ENCODE measurements at regions not wholly inside any gene's neighbourhood (a gene's known extent, or its start where the extent isn't known, plus 50 kb on each side); places are given as distances from the start of the nearest gene placed in this dataset.

DNA sequence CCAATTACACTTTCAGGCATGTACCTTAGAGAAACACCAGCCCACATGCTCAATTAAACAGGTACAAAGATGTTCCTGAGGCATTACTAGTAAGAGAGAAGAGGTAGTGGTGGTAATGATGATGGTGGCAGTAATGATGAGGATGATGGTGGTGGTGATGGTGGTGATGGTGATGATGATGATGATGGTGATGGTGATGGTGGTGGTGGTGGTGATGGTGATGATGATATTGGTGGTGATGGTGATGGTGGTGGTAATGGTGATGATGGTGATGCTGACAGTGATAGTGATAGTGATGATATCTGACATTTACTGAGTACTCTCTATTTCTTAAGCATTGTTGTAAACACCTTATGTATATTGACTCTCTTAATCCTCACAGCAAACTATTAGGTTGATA, 318.4 kb downstream of the NSG2 start:
- intact Hi-C loops (cut with DNase I), result no loop called here

DNA sequence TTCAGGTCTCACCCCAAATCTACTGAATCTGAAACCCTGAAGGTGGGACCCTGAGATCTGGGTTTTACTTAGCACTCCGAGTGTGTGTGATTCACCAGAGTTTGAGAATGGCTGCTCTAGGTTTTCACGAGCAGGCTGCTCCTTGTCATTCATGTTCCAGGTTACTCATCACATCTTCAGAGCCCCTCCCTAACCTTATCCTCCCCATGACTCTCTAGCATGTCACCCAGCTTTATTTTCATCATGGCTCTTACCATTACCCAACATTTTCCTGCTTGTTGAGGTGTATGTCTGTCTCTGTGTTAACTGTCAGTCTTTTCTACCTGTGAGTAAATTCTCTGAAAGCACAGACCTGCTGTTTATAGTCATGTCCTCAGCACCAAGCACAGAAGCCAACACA, 319.2 kb downstream of the NSG2 start:
- intact Hi-C loops (cut with DNase I), result no loop called here

More for the DNA sequence above, 318.4 kb downstream of the NSG2 start:
- H3K36me3 ChIP-seq, result no peaks in the 10 kb centered on the region
- no peaks in the 10 kb centered on the region for H3K27me3 ChIP-seq
- DNase-seq, result no peak
- TF ChIP-seq POLR2A (IDR thresholded peaks at IDR 0.05), result no peak
- TF ChIP-seq, protein P1, sequence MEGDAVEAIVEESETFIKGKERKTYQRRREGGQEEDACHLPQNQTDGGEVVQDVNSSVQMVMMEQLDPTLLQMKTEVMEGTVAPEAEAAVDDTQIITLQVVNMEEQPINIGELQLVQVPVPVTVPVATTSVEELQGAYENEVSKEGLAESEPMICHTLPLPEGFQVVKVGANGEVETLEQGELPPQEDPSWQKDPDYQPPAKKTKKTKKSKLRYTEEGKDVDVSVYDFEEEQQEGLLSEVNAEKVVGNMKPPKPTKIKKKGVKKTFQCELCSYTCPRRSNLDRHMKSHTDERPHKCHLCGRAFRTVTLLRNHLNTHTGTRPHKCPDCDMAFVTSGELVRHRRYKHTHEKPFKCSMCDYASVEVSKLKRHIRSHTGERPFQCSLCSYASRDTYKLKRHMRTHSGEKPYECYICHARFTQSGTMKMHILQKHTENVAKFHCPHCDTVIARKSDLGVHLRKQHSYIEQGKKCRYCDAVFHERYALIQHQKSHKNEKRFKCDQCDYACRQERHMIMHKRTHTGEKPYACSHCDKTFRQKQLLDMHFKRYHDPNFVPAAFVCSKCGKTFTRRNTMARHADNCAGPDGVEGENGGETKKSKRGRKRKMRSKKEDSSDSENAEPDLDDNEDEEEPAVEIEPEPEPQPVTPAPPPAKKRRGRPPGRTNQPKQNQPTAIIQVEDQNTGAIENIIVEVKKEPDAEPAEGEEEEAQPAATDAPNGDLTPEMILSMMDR (IDR thresholded peaks at IDR 0.05), result no peak
- no peak for TF ChIP-seq EP300 (IDR thresholded peaks at IDR 0.05)
- no peak overlapping the region for H3K4me3 ChIP-seq
- no peaks in the 10 kb centered on the region for H3K4me1 ChIP-seq (ENCODE audit: insufficient read depth)
- no peak overlapping the region for H3K27ac ChIP-seq
- no peaks in the 10 kb centered on the region for H3K9me3 ChIP-seq

DNA sequence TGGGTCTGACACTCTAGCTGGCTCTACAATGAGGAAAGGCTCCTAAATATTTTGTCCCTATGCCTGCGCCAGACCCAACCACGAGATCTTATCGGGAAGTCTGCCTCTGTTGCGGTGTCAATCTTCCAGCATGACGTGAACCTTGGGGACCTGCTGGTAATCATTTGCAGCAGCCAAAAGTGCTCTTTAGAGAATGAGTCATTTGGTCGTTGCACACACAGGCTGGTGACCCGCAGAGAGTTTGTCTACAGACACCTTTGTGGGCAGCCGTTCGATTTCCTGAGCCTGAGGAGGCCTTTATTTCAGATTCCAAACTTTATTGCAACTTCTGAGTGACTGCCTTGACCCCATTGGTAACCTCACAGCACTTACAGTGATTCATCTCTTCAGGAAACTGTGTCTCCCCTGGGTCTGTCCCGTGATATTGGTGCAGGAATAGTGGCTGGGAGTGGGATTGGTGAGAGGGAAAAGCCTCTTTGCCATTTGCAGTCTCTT, 326.1 kb downstream of the NSG2 start:
- Histone ChIP-seq H3K27ac (no peak overlapping the region), H3K4me1 (ENCODE audit: insufficient read depth) (no peaks in the 10 kb centered on the region), H3K4me3 (no peak overlapping the region), H3K36me3 (no peaks in the 10 kb centered on the region), H3K9me3 (no peaks in the 10 kb centered on the region), H3K27me3 (no peaks in the 10 kb centered on the region)
- no peak for DNase-seq
- intact Hi-C loops (cut with DNase I), result no loop called here
- TF ChIP-seq POLR2A (IDR thresholded peaks at IDR 0.05) (no peak), EP300 (IDR thresholded peaks at IDR 0.05) (no peak)
- TF ChIP-seq, protein P1 (IDR thresholded peaks at IDR 0.05), result no peak
- 39 to 49% (median 41%) methylated on average over 10 of the region's 10 CpGs for WGBS, 3 donors

More for the DNA sequence above, 319.2 kb downstream of the NSG2 start:
- no peak for DNase-seq
- Histone ChIP-seq H3K4me3 (no peak overlapping the region), H3K4me1 (ENCODE audit: insufficient read depth) (no peaks in the 10 kb centered on the region), H3K27ac (no peak overlapping the region), H3K9me3 (no peaks in the 10 kb centered on the region), H3K36me3 (no peaks in the 10 kb centered on the region), H3K27me3 (no peaks in the 10 kb centered on the region)
- TF ChIP-seq EP300 (IDR thresholded peaks at IDR 0.05) (no peak), POLR2A (IDR thresholded peaks at IDR 0.05) (no peak)
- TF ChIP-seq, protein P1 (IDR thresholded peaks at IDR 0.05), result no peak
- WGBS, 3 donors, result 77 to 90% (median 83%) methylated on average over 2 of the region's 2 CpGs

DNA sequence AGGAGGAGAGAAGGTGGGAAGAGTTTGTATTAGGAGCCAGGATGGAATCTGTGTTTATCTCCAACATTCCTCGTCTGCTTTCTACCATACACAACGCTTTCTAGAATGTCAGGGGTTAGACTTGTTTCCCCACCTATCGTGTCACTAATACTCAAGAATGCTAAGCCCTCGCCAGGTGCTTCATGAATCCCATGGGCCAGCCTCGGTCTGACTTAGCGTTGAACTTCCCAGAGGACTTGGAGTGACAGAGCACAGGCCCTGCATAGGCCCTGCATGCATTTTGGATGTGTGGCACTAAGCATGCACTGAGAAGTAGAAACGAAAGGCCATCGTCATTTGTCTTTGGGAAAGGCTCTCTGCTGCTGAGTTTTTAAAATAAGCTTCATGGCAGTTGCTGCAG, 328.7 kb downstream of the NSG2 start:
- Histone ChIP-seq H3K4me3 (no peak overlapping the region), H3K9me3 (no peaks in the 10 kb centered on the region), H3K36me3 (no peaks in the 10 kb centered on the region), H3K27me3 (no peaks in the 10 kb centered on the region), H3K4me1 (ENCODE audit: insufficient read depth) (no peaks in the 10 kb centered on the region), H3K27ac (no peak overlapping the region)
- intact Hi-C loops (cut with DNase I), result no loop called here
- TF ChIP-seq, protein P1 (IDR thresholded peaks at IDR 0.05), result no peak
- no peak for TF ChIP-seq EP300 (IDR thresholded peaks at IDR 0.05)
- TF ChIP-seq POLR2A (IDR thresholded peaks at IDR 0.05), result no peak
- no peak for DNase-seq
- WGBS, 3 donors, result 69 to 73% (median 70%) methylated on average over 8 of the region's 8 CpGs
